Left cardiac atrium (tissue), 4 donors: ENCODE measurements at regions not wholly inside any gene's neighbourhood (a gene's known extent, or its start where the extent isn't known, plus 50 kb on each side); places are given as distances from the start of the nearest gene placed in this dataset.

ENCODE experiments used
- ATAC-seq, 2 donors: fragments of 200-7000 bp; cut with Tn5 transposase; one replicate each; pipeline ENCODE4 v1.9.1; 2020; ENCODE audit warnings: mild to moderate bottlenecking in 2 of 2, moderate library complexity in 2 of 2
- DNase-seq: peaks from one replicate; pipeline ENCODE4 v3.0.0-alpha.2; 2020
- intact Hi-C, 2 donors: fragments of 100-400 bp; cut with DNase I; formaldehyde crosslinking; loops; one replicate each; pipeline versions ENCODE4 v1.14.1 to v1.15.1; 2022 to 2023
- donor health status: DM: no; HTN: yes; CAD: no.
- donor health status: DM: no; HTN: yes; CAD: no; lungs with severe emphysema.
- donor health status: DM: yes; HTN: yes; CAD: no.
- donor health status: Dilated cardiomyopathy.

DNA sequence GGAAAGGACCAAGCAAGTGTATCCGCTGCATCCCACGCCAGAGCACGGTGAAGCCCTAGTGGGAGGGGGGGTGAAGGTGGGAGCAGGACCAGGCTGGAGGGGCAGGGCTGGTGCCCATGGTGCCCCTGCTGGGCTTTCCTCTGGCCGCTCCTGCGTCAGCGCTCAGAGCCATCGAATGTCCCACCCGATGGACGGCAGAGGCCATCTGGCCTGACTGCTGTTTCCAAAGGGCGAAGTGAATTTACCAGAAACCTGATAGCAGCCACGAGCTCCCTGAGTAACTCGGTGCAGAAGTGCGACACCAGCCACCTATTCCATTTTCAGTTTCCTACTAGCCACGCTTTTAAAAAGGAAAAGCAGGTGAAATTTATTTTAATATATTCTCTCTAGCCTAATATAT, 203.6 kb upstream of the CIBAR2 start:
- intact Hi-C loops, result loop anchor here in 1 of 2 donors (10.0 kb wide), 1 partner anchor 59 kb away; no protein-coding TSS in a partner anchor
- ATAC-seq (no peak), DNase-seq (no peak)

DNA sequence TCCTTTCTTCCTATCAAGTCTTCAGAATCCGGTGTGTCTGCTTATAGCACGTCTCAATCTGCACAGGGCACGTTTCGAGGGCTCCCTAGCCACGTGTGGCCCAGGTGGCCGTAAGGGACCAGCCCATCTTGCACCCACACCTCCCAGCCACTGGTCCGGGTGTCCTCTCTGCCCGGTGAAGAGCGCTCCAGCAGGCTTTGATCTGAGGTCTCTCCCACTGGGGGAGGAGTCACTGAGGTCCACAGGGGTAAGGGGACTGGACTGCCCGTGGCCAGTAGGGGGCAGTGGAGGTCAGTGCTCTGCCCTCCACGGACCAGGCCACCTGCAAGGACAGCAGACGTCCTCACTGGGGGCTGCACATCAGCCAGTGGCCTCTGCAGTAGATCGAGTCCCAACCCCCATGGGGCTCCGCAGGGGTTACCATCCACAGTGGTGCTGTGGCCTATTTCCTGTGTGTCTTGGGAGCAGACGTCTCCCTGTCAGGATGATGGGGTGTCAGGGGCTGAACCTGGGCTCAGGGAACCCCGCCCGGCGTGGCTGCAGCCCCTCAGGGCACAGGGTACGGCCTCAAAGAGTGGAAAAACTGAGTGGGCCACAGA, 204.1 kb upstream of the CIBAR2 start:
- DNase-seq, result peak; percentile 72
- intact Hi-C loops, result loop anchor here in 1 of 2 donors (10.0 kb wide), 1 partner anchor 58 kb away; no protein-coding TSS in a partner anchor
- peak; percentile 61 to 74 for ATAC-seq

DNA sequence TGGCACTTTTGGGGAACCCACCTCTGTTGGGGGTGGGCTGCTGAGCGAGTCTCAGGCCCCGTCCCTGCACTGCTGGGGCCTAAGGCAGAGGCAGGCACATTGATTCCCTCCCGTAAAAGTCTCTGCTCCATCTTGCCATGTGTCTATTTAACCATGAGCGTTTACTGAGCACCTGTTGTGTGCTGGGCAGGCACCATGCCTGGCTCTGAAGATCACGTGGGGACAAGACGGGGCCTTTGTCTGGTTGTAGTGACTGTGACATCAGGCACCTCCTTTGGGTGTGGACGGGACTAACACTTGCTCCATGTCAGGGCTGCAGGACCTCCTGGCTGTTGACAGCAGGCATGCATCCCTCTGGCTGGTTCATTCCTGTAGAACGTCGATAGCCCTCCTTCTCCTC, 204.7 kb upstream of the CIBAR2 start:
- DNase-seq, result no peak
- intact Hi-C loops, result loop anchor here in 1 of 2 donors (10.0 kb wide), 1 partner anchor 58 kb away; no protein-coding TSS in a partner anchor
- ATAC-seq, result no peak

DNA sequence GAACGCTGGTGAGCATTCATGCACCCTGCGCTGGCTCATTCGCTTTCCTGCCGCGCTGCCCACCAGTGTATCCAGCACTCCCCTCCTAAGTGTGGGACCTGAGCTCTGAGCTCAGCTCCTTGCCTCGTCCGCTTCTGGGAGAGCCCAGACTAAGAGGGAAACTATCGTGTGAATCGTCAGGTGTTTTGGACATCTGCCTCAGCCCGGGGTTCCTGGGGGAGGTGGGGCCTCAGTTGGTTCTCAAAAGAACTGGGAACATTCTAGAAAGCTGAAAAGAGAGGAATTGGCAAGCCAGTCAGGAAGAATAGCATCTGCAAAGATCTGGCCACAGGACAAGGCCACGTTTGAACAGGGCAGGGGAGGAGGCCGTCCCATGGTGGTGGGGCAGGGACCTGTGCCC, 205.4 kb upstream of the CIBAR2 start:
- ATAC-seq (no peak), DNase-seq (no peak)
- intact Hi-C loops, result loop anchor here in 1 of 2 donors (10.0 kb wide), 1 partner anchor 57 kb away; no protein-coding TSS in a partner anchor

DNA sequence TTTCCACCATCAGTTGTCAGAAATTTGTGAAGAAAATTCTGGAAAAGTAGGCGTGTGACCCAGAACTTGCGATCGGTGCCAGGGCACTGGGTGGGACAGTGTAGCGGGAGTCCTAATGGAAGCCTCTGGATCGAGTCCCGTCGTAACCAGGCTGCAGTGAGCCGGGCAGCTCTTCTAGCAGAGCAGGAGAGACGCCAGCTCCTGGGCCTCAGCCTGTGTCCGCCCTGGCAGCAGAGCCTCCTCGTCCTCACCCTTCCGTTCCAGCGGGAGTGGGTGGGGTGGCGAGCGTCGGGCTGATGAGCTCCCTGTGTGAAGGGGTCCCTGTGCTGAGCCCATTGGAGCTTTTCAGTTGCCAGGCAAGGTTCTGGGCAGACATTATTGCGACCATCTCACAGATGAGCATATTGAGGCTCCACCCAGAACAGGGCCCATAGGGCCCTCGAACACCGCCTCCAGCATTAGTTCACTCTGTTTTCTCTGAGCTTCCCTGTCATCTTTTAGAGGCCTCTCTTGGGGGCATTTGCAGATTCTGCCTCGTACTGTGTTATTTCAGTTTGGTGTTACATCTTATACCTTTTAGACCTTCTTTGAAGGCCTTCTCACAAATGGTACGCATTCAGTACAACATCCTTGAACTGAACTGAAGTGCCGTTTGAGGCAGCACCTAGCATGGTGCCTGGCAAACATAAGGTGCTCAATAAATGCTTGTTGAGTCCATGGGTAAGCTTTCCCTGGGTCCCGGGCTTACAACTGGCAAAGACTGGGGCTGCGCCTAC, 207.1 kb upstream of the CIBAR2 start:
- intact Hi-C loops, result loop anchor here in 1 of 2 donors (10.0 kb wide), 1 partner anchor 55 kb away; no protein-coding TSS in a partner anchor

DNA sequence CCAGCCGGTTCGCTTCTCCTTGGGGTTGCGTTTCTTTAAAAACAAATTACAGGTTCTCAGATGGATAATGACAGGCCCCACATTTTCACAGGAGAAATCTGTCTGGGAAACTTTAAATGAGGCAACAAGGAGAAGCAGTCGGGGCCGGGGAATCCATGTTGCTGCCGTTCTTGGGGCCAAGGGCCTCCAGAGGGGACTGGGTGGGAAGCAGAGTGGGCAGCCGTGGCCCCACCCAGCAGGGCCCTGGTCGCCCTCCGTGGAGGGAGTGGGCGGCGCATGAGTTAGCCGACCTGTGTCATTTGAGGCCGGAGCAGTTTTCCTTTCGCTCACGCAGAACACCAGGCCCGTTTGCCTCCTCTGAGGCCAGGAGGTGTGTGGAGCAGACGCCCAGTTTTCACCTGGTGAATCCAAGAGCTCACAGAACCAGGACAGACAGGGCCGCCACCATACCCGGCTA, 207.7 kb upstream of the CIBAR2 start:
- DNase-seq, result no peak
- ATAC-seq, result no peak
- intact Hi-C loops, result loop anchor here in 1 of 2 donors (10.0 kb wide), 1 partner anchor 55 kb away; no protein-coding TSS in a partner anchor

More for the DNA sequence above, 207.1 kb upstream of the CIBAR2 start:
- no peak for DNase-seq
- ATAC-seq, result no peak

DNA sequence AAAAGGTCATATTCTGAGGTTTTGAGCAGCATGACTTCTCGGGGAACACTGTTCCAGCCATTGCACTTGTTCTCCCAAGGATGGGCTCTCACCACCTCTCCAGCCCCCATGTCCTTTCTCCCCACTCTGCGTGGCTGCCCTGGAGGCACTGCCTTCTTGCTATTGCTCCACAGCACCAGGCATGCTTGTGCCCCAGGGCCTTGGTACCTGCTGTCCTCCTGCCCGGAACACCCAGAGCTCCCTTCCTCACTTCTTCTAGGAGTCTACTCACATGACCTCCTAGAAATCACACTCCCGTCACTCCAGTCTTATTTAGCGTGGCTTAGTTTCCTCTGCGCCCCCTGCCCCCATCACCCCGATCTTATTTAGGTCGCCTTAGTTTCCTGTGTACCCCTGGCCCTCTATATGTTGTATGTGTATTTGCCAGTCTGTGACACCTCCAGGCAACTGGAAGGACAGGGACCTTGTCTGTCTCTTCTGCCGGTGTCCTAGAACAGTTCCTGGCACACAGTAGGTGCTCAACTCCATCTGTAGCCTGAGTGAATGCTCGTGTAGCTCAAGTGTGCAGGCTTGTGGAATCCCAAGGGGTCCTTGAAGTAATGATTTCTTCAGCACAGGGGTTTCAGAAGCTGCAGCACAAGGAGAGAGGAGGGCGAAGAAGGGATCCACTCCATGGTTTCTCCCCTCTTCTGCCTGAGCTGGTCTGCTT, 208.6 kb upstream of the CIBAR2 start:
- intact Hi-C loops, result no loop called here

DNA sequence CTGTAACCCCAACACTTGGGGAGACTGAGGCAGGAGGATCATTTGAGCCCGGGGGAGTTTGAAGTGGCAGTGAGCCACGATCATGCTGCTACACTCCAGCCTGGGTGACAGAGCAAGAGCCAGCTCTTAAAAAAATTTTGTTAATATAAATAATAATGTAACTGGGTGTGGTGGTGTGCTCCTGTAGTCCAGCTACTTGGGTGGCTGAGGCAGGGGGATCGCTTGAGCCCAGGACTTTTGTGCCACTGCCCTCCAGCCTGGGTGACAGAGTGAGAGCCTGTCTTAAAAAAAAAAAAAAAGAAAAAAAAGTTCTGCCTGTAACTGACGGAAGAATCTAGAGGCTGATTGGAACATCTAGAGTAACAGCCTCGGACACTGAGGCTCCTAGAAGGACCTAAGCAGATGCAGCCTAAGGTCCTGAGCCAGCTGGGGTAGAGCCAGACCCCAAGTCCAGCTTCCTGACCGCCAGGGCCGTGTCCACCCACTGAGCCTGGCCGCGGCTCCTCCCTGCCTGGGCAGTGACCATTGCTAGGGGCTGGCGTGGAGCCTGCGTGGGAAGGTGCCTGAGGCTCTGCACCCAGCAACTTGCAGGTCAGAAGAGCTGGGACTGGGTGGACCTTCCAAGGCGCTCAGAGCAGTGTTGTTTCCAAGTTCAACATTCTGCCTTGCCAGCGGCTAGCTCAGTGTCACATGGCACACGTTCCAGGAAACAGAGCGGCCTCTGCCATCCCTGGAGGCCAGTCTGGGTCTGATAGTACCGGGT, 209.4 kb upstream of the CIBAR2 start:
- intact Hi-C loops, result no loop called here
- DNase-seq (peak; percentile 98), ATAC-seq (peak; percentile 93 to 97)

More for the DNA sequence above, 208.6 kb upstream of the CIBAR2 start:
- no peak for DNase-seq
- ATAC-seq, result no peak

DNA sequence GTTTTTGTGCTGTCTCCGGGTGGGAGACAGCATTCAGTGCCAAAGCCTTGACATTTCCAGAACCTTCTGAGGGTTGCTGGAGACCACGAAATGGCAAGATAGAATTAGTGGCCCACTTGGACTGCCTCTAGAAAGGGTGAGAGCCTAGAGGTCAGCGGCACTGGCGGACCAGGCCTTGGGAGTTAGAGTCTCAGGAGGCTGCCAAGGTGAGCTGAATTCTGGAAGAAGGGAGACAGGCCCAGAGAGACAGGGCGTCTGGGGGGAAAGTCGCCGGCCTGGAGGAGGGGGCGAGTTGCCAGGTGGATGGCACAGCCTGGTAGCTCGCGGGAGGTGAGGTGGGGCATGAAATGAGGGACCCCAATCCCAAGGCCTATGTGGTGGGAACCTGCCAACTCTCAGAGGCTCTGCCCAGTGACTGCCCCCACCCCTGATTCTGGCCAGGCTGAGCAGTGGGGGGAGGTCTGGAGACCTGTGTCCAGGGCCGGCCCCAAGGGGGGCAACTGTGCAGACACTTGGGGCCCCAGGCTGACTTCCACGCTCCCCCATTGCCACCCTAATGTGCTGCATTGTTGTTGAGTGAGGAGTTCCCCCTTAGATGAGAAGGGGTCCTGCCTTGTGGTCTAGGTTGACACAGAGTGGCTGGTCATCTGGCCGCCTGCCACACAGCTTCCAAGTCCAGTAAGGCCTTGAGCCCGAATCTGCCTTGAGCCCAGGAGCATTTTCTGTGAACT, 211.1 kb upstream of the CIBAR2 start:
- ATAC-seq, result no peak
- DNase-seq, result no peak
- intact Hi-C loops, result no loop called here

DNA sequence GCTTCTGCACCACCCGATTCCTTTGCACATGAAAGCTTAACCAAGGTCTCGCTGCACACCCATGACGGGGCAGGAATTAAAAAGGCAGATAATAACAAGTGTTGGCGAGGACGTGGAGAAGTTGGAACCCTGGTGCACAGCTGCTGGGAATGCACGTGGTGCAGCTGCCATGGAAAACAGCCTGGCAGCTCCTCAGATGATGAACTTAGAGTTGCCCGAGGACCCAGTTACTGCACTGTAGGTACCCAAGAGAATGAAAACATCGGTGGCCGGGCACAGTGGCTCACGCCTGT, 211.6 kb upstream of the CIBAR2 start:
- intact Hi-C loops, result no loop called here
- ATAC-seq, result no peak
- no peak for DNase-seq

DNA sequence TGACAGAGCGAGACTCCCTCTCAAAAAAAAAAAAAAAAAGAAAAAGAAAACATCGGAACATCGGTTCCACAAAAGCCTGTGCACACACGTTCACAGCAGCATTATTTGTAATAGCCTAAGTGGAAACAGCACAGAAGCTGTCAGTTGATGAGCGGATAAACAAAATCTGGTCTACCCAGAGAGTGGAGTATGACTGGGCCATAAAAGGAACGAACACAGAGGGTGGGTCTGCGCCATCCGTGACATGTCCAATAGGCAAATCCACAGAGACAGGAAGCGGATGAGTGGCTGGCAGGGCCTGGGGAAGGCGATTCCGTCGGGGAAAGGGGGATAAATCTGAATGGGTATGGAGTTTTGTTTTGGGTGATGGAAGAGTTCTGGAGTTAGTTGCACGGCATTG, 212.2 kb upstream of the CIBAR2 start:
- DNase-seq (no peak), ATAC-seq (no peak)
- intact Hi-C loops, result no loop called here

DNA sequence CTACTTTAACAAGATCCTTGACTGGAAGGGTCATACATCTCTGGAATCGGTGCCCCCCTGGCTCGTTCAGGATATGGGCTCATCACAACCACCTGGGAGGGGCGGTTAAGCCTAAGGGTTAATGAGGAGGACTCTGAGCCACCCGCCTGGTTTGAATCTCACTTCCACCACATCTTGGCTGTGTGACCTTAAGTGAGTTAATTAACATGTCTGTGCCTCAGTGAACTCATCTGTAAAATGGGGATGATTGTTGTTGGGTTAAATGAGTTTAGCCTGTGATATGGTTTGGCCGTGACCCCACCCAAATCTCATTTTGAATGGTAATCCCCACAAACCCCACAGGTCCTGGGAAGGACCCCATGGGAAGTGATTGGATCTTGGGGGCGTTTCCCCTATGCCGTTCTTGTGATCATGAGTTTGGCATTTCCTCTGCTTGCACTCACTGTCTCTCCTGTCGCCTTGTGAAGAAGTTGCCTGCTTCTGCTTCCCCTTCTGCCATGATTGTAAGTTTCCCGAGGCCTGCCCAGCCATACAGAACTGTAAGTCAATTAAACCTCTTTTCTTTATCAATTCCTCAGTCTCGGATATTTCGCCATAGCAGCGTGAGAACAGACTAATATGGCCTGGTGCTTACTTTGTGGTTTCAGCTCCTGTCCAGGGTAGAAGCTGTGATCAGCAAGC, 214.0 kb upstream of the CIBAR2 start:
- intact Hi-C loops, result no loop called here
- DNase-seq (no peak), ATAC-seq (no peak)

DNA sequence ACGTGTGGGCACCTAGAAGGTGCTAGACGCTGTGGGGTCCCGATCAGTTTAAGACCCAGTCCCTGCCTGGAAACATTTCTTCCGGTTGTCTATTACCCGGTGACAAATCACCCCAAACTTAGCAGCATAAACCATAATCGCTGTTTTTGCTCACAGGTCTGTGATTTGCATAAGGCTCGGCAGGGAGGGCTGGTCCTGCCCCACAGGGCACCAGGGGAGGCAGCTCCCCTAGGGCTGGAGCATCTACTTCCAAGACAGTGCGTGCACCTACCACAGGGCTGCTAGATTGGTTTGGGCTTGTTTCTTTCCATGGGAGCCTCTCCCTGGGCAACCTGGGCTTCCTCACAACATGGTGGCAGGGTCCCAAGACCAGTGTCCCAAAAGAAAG, 214.5 kb upstream of the CIBAR2 start:
- ATAC-seq, result no peak
- intact Hi-C loops, result no loop called here
- no peak for DNase-seq

DNA sequence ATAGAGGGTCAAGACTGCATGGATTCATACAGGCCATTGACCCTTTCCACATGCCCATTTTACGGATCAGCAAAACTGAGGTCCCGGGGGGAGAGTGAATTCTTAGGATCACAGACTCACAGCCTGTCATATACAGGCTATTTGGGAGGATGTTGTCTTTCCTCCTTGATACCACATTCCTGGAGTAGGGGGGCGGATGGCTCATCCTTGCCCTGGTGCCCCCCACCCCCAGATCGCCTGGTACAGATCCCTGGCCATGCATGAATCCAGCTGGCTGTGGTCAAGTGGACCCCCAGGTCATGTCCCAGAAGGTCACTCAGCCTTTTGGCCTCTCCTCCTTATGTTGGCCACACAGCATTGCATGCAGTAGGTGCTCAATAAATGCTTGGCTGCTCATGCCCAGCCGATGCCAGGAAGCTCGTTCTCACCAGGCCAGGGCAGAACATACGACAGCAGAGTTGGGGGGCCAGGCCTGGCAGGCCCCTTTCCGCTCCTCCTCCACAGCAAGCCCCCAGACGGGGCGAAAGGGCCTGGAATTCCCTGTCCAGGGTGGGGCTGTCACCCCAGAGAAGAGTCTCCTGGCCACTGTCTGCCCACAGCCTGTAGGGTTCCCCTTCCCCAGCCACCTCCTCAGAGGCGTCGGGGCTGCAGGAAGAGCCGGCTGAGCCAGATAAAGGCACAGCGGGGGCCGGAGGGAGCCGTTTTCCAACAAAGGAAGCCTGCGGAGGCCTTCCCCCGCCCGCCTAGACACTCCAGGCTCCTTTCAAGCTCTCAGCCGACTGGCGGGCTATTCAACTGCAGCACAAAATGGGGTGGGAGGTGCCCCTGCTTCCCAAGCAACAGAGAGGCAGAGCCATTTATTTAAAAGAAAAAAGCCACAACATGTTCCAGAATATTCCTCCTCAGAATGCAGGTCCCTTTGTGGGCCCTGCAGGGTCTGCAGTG, 215.7 kb upstream of the CIBAR2 start:
- peak; percentile 21 to 47 for ATAC-seq
- intact Hi-C loops, result no loop called here
- DNase-seq, result peak; percentile 70

DNA sequence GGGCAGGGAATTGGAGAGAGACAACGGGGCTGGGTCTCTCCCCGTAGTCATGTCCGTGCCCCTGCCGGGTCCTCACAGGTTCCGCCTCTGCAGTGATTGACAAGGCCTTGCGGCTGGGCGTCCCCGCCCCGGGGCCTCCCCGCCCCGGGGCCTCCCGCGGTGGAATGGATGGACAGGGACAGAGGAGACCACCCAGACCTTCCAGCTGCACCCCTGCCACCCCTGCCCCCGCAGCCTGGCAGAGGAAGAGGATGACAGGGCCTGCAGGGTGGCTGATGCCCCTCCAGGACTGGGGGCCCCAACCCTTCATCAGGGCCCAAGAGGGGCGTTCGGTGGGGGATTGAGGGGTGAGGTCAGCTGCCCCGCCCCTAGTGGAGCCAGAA, 216.4 kb upstream of the CIBAR2 start:
- intact Hi-C loops, result no loop called here
- ATAC-seq, result no peak
- DNase-seq, result no peak

DNA sequence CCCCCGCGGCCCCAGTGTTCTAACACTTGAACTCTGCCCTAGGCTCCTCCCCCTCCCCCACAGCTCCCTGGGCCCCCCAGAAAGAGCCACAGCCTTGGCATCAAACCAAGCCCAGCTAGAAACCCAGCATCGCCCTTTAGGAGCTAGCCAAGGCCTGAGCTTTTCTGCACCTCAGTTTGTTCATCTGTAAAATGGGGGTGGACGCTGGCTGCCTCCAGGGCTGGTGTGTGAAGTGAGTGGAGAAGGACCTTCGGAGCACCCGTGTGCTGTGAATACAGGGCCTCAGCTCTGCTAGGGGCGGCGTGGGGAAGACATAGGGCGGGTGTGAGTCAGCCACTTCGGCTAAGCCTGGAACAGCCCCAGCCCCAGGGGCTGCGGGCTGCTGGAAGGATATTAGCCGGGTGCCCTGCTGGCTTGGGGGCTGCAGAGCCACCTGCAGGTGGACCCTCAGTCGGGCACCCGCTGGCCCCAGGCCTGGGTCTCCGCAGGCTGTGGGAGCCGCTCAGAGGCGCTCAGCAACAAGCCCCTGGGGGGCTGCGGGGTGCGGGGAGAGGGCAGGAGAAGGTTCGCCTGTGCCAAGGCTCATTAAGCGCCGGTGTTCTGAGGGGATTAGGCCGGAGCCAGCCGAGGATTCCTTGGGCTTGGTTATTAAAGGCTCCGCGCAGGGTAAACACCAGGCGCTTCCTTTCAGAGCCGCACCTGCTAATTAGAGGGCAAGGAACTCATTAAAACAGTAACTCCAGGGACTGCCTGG, 217.0 kb upstream of the CIBAR2 start:
- DNase-seq (no peak), ATAC-seq (peak in 1 of 2 donors; percentile 7)
- intact Hi-C loops, result no loop called here
